DND-41 (cell line): ENCODE measurements at regions not wholly inside any gene's neighbourhood (a gene's known extent, or its start where the extent isn't known, plus 50 kb on each side); places are given as distances from the start of the nearest gene placed in this dataset.

ENCODE experiments used
- ATAC-seq: fragments of 200-7000 bp; cut with Tn5 transposase; 3 replicates; pipeline ENCODE4 v1.9.1; 2021; ENCODE audit warnings: low read depth; ENCODE audit not compliant: insufficient read depth
- DNase-seq: peaks from one replicate; pipeline ENCODE4 v3.0.0-alpha.2; 2020
- H2AFZ ChIP-seq: 2 replicates; pipeline ENCODE4 v1.6.0; 2012; ENCODE audit warnings: low read depth, low read length
- H3K27ac ChIP-seq: 2 replicates; pipeline ENCODE4 v1.5.1; 2012; ENCODE audit warnings: low read length, inconsistent platforms
- H3K27me3 ChIP-seq: fragments of 200-600 bp; sonication (generic); 2 replicates; pipeline ENCODE4 v1.6.0; 2012; ENCODE audit warnings: low read length, mild to moderate bottlenecking, inconsistent platforms; ENCODE audit not compliant: insufficient read depth, poor library complexity
- H3K36me3 ChIP-seq: 2 replicates; pipeline ENCODE4 v1.5.1; 2012; ENCODE audit warnings: low read length, inconsistent platforms; ENCODE audit not compliant: insufficient read depth
- H3K4me1 ChIP-seq: 2 replicates; pipeline ENCODE4 v1.5.1; 2012; ENCODE audit warnings: mild to moderate bottlenecking, low read length; ENCODE audit not compliant: insufficient read depth
- H3K4me2 ChIP-seq: 2 replicates; pipeline ENCODE4 v1.6.0; 2012; ENCODE audit warnings: mild to moderate bottlenecking, moderate library complexity, low read length, inconsistent platforms; ENCODE audit not compliant: insufficient read depth
- H3K4me3 ChIP-seq, 2 experiments: fragments of 200-600 bp in 1 of 2; shearing (Covaris generic) in 1 of 2; 2 replicates each; pipeline ENCODE4 v1.5.1; 2012 to 2016; ENCODE audit warnings: inconsistent platforms in 2 of 2, low read length in 2 of 2, mild to moderate bottlenecking in 2 of 2, low read depth in 1 of 2, moderate library complexity in 1 of 2
- H3K79me2 ChIP-seq: 2 replicates; pipeline ENCODE4 v1.6.0; 2012; ENCODE audit warnings: low read length, inconsistent platforms; ENCODE audit not compliant: insufficient read depth
- H3K9ac ChIP-seq: 2 replicates; pipeline ENCODE4 v1.6.0; 2012; ENCODE audit warnings: low read depth, mild to moderate bottlenecking, inconsistent platforms, low read length, moderate library complexity
- H3K9me3 ChIP-seq: 2 replicates; pipeline ENCODE4 v1.5.1; 2012; ENCODE audit warnings: low read length, moderate library complexity, mild to moderate bottlenecking, inconsistent platforms; ENCODE audit not compliant: insufficient read depth, severe bottlenecking
- H4K20me1 ChIP-seq: 2 replicates; pipeline ENCODE4 v1.6.0; 2012; ENCODE audit warnings: low read length; ENCODE audit not compliant: insufficient read depth
- CTCF ChIP-seq: IDR thresholded peaks from 2 replicates; pipeline ENCODE4 v1.5.1; 2012; ENCODE audit warnings: borderline replicate concordance, low read length, moderate library complexity, mild to moderate bottlenecking; ENCODE audit not compliant: poor library complexity, severe bottlenecking; ENCODE audit errors: extremely low read depth
- EZH2 ChIP-seq: IDR thresholded peaks from 3 replicates; pipeline ENCODE4 v1.6.1; 2012; ENCODE audit warnings: borderline replicate concordance, low read depth, mild to moderate bottlenecking, moderate library complexity, low read length, inconsistent platforms; ENCODE audit not compliant: severe bottlenecking

GRCh38 chr16:62955033-62955349, 918.8 kb upstream of the CDH8 start:
- no peak overlapping the region for H3K27ac ChIP-seq
- H3K79me2 ChIP-seq: no peaks in the 10 kb centered on the region
- H3K4me1 ChIP-seq: no peaks in the 10 kb centered on the region
- H4K20me1 ChIP-seq: no peaks in the 10 kb centered on the region
- H3K36me3 ChIP-seq: no peaks in the 10 kb centered on the region
- no peaks in the 10 kb centered on the region for H3K27me3 ChIP-seq
- H2AFZ ChIP-seq: no peak overlapping the region
- TF ChIP-seq EZH2: no peak
- no peak overlapping the region for H3K4me3 ChIP-seq
- H3K9ac ChIP-seq: no peak overlapping the region
- ATAC-seq: no peak
- H3K4me2 ChIP-seq: no peak overlapping the region
- no peak for DNase-seq
- H3K9me3 ChIP-seq: no peaks in the 10 kb centered on the region

- Histone ChIP-seq H3K4me1 (no peaks in the 10 kb centered on the region), H3K4me2 (no peak overlapping the region), H3K79me2 (no peaks in the 10 kb centered on the region), H2AFZ (no peak overlapping the region), H4K20me1 (no peaks in the 10 kb centered on the region), H3K9ac (no peak overlapping the region), H3K4me3 (no peak overlapping the region), H3K36me3 (no peaks in the 10 kb centered on the region), H3K27ac (no peak overlapping the region), H3K9me3 (no peaks in the 10 kb centered on the region), H3K27me3 (no peaks in the 10 kb centered on the region)
- ATAC-seq: no peak
- TF ChIP-seq EZH2: no peak
- no peak for TF ChIP-seq CTCF
- no peak for DNase-seq
Observed at GRCh38 chr16:62954144-62955032, 918.1 kb upstream of the CDH8 start.

DNA sequence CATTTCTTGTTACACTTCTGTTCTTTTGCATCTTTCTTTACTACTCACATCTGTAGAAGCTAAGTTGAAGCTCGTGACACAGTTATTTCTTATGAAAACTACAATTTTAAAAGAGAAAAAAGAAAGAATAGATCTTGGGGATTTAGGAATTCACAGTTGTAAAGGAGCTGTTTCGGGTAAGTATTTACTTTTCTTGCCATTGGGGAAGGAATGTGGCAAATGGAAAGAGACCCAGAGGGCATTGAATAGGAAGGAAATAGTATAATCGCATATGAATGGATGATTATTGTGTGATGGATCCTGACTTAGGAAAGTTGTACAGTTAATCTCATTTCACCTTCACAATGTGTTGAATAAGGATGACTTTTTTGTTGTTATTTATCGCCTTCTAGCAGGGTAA, 914.1 kb upstream of the CDH8 start:
- H3K27ac ChIP-seq: no peak overlapping the region
- no peak overlapping the region for H3K4me3 ChIP-seq
- TF ChIP-seq EZH2 (no peak), CTCF (no peak)
- no peaks in the 10 kb centered on the region for H3K79me2 ChIP-seq
- DNase-seq (no peak), ATAC-seq (no peak)
- H3K9ac ChIP-seq: no peak overlapping the region
- H3K27me3 ChIP-seq: no peaks in the 10 kb centered on the region
- no peak overlapping the region for H3K4me2 ChIP-seq
- no peaks in the 10 kb centered on the region for H3K4me1 ChIP-seq
- no peaks in the 10 kb centered on the region for H4K20me1 ChIP-seq
- H3K36me3 ChIP-seq: no peaks in the 10 kb centered on the region
- H3K9me3 ChIP-seq: no peaks in the 10 kb centered on the region
- no peak overlapping the region for H2AFZ ChIP-seq

GRCh38 chr16:62940569-62940968, 904.3 kb upstream of the CDH8 start:
- TF ChIP-seq CTCF: no peak
- no peak for TF ChIP-seq EZH2
- no peaks in the 10 kb centered on the region for H3K27me3 ChIP-seq
- H3K4me1 ChIP-seq: no peaks in the 10 kb centered on the region
- ATAC-seq (no peak), DNase-seq (no peak)
- H2AFZ ChIP-seq: no peak overlapping the region
- no peak overlapping the region for H3K4me3 ChIP-seq
- H3K36me3 ChIP-seq: no peaks in the 10 kb centered on the region
- no peaks in the 10 kb centered on the region for H3K9me3 ChIP-seq
- H3K79me2 ChIP-seq: no peaks in the 10 kb centered on the region
- H3K4me2 ChIP-seq: no peak overlapping the region
- H4K20me1 ChIP-seq: no peaks in the 10 kb centered on the region
- no peak overlapping the region for H3K27ac ChIP-seq
- H3K9ac ChIP-seq: no peak overlapping the region
